AG04449 (cell line): ENCODE measurements at regions not wholly inside any gene's neighbourhood (a gene's known extent, or its start where the extent isn't known, plus 50 kb on each side); places are given as distances from the start of the nearest gene placed in this dataset.

Experiments
- CTCF ChIA-PET: fragments of 350-600 bp; formaldehyde crosslinking; extraction: SDS; loops from one replicate; lab custom pipeline; 2021; ENCODE audit warnings: antibody characterized with exemption; lab: Yijun Ruan, JAX
- POLR2A ChIA-PET: fragments of 400-600, 350-600 bp; formaldehyde crosslinking; extraction: SDS; loops from one replicate; lab custom pipeline; 2020; ENCODE audit warnings: antibody characterized with exemption, inconsistent platforms; lab: Yijun Ruan, JAX
- DNase-seq: peaks from one replicate; pipeline ENCODE4 v3.0.0-alpha.2; 2010; ENCODE audit warnings: low read depth, low spot score
- H3K4me3 ChIP-seq: 2 replicates; pipeline ENCODE4 v1.5.1; 2011; ENCODE audit warnings: low read depth, mild to moderate bottlenecking, control low read depth, low read length
- CTCF ChIP-seq: IDR thresholded peaks from one replicate; pipeline ENCODE4 v1.5.1; 2011; ENCODE audit warnings: mild to moderate bottlenecking, moderate library complexity, low read length, control low read depth, inconsistent platforms; ENCODE audit not compliant: insufficient read depth; ENCODE audit errors: missing control alignments

GRCh38 chr2:146038014-146038413, 1518.1 kb upstream of the ZEB2 start:
- no peak for TF ChIP-seq CTCF
- POLR2A ChIA-PET, result interaction anchor here (0.6 kb wide), 1 partner anchor 853 kb away, joined by 4 read pairs; no protein-coding TSS in a partner anchor
- no peak overlapping the region for H3K4me3 ChIP-seq
- CTCF ChIA-PET, result no interaction called here
- DNase-seq, result no peak

GRCh38 chr2:146037334-146037870, 1517.5 kb upstream of the ZEB2 start:
- ChIA-PET CTCF (no interaction called here), POLR2A (interaction anchor here (0.6 kb wide), 1 partner anchor 853 kb away, joined by 4 read pairs; no protein-coding TSS in a partner anchor)
- no peak for DNase-seq
- H3K4me3 ChIP-seq, result no peak overlapping the region
- no peak for TF ChIP-seq CTCF

- TF ChIP-seq CTCF, result no peak
- no peak for DNase-seq
- no peak overlapping the region for H3K4me3 ChIP-seq
- POLR2A ChIA-PET, result no interaction called here
- CTCF ChIA-PET, result no interaction called here
Observed at GRCh38 chr2:146031158-146031557, 1511.2 kb upstream of the ZEB2 start.

- no peak overlapping the region for H3K4me3 ChIP-seq
- DNase-seq, result no peak
- TF ChIP-seq CTCF, result no peak
- CTCF ChIA-PET, result no interaction called here
- POLR2A ChIA-PET, result no interaction called here
Observed at GRCh38 chr2:146027156-146027555, 1507.2 kb upstream of the ZEB2 start.

- no peak overlapping the region for H3K4me3 ChIP-seq
- ChIA-PET POLR2A (no interaction called here), CTCF (no interaction called here)
- TF ChIP-seq CTCF, result no peak
- no peak for DNase-seq
Observed at GRCh38 chr2:146025519-146025918, 1505.6 kb upstream of the ZEB2 start.

- ChIA-PET CTCF (no interaction called here), POLR2A (no interaction called here)
- no peak for TF ChIP-seq CTCF
- DNase-seq, result no peak
- H3K4me3 ChIP-seq, result no peak overlapping the region
Observed at GRCh38 chr2:146024212-146024743, 1504.4 kb upstream of the ZEB2 start.
